ENCODE measurements at regions not wholly inside any gene's neighbourhood (a gene's known extent, or its start where the extent isn't known, plus 50 kb on each side); places are given as distances from the start of the nearest gene placed in this dataset.

DNA sequence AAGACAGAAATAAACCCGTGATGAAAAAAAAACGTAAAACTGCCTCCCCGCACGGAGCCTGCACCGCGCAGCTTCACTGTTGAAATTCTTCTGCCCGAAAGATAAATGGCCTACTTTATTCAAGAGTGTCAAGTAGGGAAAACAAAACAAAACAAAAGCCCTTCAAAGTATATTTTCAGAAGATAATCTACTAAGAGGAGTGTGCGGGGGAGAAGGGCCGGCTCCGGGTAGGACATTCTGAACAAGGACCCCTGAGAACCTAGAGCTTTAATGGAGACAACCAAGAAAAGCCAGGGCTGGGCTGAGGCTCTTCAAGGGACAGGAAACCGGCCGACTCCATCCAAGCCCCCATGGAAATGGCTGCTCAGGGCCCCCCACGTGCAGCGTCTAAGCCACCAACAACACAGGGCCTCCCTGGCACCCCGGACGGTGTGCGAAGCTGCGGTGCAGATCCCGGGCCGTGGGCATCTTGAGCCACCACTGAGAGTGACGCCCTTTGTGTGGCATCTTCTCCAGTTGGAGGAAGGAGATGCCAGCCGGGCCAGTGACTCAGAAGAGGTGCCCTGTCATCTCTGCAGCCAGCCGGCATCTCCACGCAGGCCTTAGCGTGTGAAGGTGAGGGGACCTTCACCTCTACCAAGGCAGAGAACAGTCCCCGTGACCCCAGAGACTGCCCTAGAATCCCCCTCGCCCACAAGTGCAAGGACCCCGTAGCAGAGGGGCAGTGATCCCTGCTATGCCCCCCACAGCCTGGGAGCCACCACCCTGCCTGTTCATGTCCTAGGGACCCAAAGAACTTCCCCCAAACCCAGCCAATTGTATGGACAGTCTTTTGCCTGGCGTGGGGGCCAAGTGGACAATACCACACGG, 250.8 kb downstream of the C16orf95 start:
- no peaks in the 10 kb centered on the region for H3K9me3 Mint-ChIP-seq
- peaks cover 8% of the 10 kb centered on the region for H3K27me3 Mint-ChIP-seq (ENCODE audit: low read depth)
- peaks cover 42% of the 10 kb centered on the region for H3K4me1 Mint-ChIP-seq
- peak overlapping the region; percentile 80 for H3K27ac Mint-ChIP-seq
- H3K36me3 Mint-ChIP-seq: no peaks in the 10 kb centered on the region
- DNase-seq (ENCODE audit: low spot score in 2 of 2, unreplicated experiment in 2 of 2): no peak
- TF ChIP-seq, protein P1, sequence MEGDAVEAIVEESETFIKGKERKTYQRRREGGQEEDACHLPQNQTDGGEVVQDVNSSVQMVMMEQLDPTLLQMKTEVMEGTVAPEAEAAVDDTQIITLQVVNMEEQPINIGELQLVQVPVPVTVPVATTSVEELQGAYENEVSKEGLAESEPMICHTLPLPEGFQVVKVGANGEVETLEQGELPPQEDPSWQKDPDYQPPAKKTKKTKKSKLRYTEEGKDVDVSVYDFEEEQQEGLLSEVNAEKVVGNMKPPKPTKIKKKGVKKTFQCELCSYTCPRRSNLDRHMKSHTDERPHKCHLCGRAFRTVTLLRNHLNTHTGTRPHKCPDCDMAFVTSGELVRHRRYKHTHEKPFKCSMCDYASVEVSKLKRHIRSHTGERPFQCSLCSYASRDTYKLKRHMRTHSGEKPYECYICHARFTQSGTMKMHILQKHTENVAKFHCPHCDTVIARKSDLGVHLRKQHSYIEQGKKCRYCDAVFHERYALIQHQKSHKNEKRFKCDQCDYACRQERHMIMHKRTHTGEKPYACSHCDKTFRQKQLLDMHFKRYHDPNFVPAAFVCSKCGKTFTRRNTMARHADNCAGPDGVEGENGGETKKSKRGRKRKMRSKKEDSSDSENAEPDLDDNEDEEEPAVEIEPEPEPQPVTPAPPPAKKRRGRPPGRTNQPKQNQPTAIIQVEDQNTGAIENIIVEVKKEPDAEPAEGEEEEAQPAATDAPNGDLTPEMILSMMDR (IDR thresholded peaks at IDR 0.05; ENCODE audit: unreplicated experiment): no peak
- H3K4me3 Mint-ChIP-seq: peak overlapping the region; percentile 41

DNA sequence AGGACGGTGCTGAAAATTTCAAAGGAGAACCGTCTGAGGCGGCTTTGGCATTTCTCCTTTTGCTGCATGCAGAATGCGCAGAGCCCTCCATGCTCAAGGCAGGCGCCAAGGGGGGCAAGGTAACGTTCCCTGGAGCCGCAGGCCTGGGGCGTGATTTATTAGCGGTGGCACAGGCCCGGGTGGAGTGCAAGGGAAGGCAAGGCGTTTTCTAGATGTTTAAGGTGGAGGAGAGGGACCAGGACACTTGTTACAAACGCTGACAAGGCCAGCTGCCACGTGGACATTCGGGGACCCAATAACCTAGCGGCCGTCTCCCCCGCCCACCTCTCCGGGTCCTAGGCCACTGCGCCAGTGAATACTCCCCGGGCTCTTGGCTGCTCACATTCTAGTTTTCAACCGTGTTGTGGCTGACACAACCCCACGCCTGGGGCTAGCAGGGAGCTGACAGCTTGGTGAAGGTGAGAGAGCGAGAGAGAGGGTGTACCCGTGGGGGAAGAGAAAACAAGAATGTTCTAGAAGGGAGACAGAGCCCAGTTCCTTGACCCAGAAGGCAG, 250.1 kb downstream of the C16orf95 start:
- DNase-seq (ENCODE audit: low spot score in 2 of 2, unreplicated experiment in 2 of 2): no peak
- Mint-ChIP-seq H3K4me3 (no peak overlapping the region), H3K27me3 (ENCODE audit: low read depth) (peaks cover 8% of the 10 kb centered on the region), H3K36me3 (no peaks in the 10 kb centered on the region), H3K4me1 (peaks cover 40% of the 10 kb centered on the region), H3K9me3 (no peaks in the 10 kb centered on the region), H3K27ac (no peak overlapping the region)
- TF ChIP-seq, protein P1 (IDR thresholded peaks at IDR 0.05; ENCODE audit: unreplicated experiment): no peak

DNA sequence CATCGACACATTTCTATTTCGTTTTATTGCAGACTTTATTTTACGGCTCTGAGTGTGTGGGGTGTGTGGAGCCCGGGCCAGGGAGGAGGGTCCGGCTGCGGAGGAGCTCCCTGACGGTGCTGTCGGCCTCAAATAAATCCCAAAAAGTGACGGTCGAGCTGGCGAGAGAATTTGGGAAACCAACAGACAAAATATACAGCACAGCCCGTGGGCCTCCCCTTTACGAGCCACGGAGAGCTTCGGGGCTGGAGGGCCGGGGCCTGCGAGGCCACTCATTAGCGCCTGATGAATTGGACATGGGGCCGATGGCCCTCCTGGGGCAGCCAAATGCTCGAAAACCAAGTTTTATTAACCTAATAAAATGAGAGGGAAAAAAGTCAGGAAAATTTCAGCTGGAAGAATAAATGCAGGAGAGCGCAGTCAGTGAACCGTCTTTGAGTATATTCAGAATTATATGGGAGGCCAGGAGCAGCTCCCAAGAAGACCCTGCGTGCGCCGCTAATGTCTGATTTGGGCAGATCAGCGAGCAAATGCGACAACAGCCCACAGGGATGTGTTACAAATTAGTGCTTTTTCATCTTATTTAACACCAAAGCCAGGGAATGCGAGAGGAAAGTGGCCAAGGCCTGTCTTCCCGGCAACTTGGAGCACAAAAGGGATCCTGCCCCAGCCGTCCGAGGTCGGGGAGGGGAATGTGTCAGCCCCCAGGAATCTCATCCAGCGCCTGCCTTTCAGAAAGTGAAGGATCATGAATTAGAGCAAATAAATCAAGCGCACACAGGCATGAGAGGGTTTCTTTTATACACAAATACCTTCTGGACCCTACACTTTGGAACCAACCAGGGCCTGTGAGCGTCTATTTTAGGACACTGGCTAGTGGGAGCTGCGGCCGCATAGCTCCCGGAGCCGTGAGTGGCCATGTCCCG, 249.1 kb downstream of the C16orf95 start:
- peaks cover 31% of the 10 kb centered on the region for H3K4me1 Mint-ChIP-seq
- no peak for DNase-seq (ENCODE audit: low spot score in 2 of 2, unreplicated experiment in 2 of 2)

DNA sequence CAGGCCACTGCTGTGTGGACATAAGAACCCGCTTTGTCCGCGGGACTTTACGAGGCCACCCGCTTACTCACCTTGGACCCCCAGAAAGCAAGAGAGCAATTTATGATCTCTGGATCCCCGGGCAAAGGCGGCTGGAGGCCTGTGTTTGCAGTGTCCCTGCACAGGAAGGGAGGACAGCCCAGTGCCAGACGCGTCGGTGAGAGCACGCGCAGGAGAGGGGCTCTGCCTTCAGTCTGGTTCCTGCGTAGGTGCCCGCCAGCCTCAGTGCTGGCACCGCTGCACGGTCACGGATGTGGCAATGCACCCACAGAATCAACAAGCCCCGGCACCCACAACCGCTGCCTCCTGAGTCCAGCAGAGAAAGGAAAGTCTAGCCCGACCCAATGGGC, 248.4 kb downstream of the C16orf95 start:
- no peak for DNase-seq (ENCODE audit: low spot score in 2 of 2, unreplicated experiment in 2 of 2)
- H3K27ac Mint-ChIP-seq: no peak overlapping the region
- H3K9me3 Mint-ChIP-seq: no peaks in the 10 kb centered on the region

More for the DNA sequence above, 249.1 kb downstream of the C16orf95 start:
- Mint-ChIP-seq H3K27ac (peak overlapping the region; percentile 67), H3K4me3 (no peak overlapping the region), H3K9me3 (no peaks in the 10 kb centered on the region), H3K36me3 (no peaks in the 10 kb centered on the region), H3K27me3 (ENCODE audit: low read depth) (peaks cover 8% of the 10 kb centered on the region)
- TF ChIP-seq, protein P1 (IDR thresholded peaks at IDR 0.05; ENCODE audit: unreplicated experiment): no peak

DNA sequence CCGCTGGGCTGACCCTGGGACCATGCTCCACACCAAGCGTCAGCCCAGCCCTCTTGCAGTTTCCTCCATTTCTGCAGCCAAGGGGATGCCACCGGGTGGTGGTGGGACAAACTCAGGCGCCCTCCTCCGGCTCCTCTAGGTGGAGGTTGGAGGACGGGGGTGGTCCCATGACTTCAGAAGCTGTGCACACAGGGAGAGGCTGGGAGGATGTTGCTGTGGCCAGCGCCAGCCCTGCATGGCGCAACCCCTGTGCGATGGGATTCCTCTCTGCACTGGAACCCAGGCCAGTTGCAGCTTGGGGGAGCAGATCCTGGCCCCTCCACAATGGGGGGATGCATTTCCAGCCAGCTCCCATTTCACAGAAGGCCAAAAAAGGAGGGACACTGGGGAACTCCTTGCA, 246.5 kb downstream of the C16orf95 start:
- TF ChIP-seq, protein P1 (IDR thresholded peaks at IDR 0.05; ENCODE audit: unreplicated experiment): no peak
- Mint-ChIP-seq H3K9me3 (no peaks in the 10 kb centered on the region), H3K4me3 (no peak overlapping the region), H3K36me3 (no peaks in the 10 kb centered on the region), H3K27ac (no peak overlapping the region), H3K27me3 (ENCODE audit: low read depth) (peaks cover 8% of the 10 kb centered on the region), H3K4me1 (peaks cover 15% of the 10 kb centered on the region)
- no peak for DNase-seq (ENCODE audit: low spot score in 2 of 2, unreplicated experiment in 2 of 2)

More for the DNA sequence above, 248.4 kb downstream of the C16orf95 start:
- TF ChIP-seq, protein P1 (IDR thresholded peaks at IDR 0.05; ENCODE audit: unreplicated experiment): no peak
- no peaks in the 10 kb centered on the region for H3K36me3 Mint-ChIP-seq
- peaks cover 8% of the 10 kb centered on the region for H3K27me3 Mint-ChIP-seq (ENCODE audit: low read depth)
- H3K4me3 Mint-ChIP-seq: no peak overlapping the region
- peaks cover 30% of the 10 kb centered on the region for H3K4me1 Mint-ChIP-seq
